MM.1S (cell line): ENCODE measurements at regions not wholly inside any gene's neighbourhood (a gene's known extent, or its start where the extent isn't known, plus 50 kb on each side); places are given as distances from the start of the nearest gene placed in this dataset.

Experiments used
- DNase-seq: peaks from one replicate; pipeline ENCODE4 v3.0.0-alpha.2; 2015
- H2AFZ ChIP-seq: fragments of 300-600 bp; sonication (generic); 2 replicates; pipeline ENCODE4 v1.6.0; 2016; ENCODE audit warnings: antibody characterized with exemption, low read length
- H3F3A ChIP-seq: fragments of 300-600 bp; sonication (generic); 2 replicates; pipeline ENCODE4 v1.6.1; 2016; ENCODE audit warnings: mild to moderate bottlenecking, antibody characterized with exemption, low read length, moderate library complexity, mixed read lengths; ENCODE audit not compliant: insufficient read depth
- H3K27ac ChIP-seq: fragments of 300-600 bp; sonication (generic); 2 replicates; pipeline ENCODE4 v1.5.1; 2016; ENCODE audit warnings: mild to moderate bottlenecking, low read length
- H3K27me3 ChIP-seq: fragments of 300-600 bp; sonication (generic); replicated peaks from 2 replicates; pipeline ENCODE4 v1.6.0; 2016; ENCODE audit warnings: low read length; ENCODE audit not compliant: insufficient read depth
- H3K36me3 ChIP-seq: fragments of 300-600 bp; sonication (generic); replicated peaks from 2 replicates; pipeline ENCODE4 v1.6.1; 2016; ENCODE audit warnings: mild to moderate bottlenecking, low read length, mixed read lengths; ENCODE audit not compliant: insufficient read depth
- H3K4me1 ChIP-seq: fragments of 300-600 bp; sonication (generic); 2 replicates; pipeline ENCODE4 v1.6.1; 2016; ENCODE audit warnings: low read length, mixed read lengths
- H3K4me2 ChIP-seq: fragments of 300-600 bp; sonication (generic); 2 replicates; pipeline ENCODE4 v1.6.0; 2016; ENCODE audit warnings: low read depth, low read length
- H3K4me3 ChIP-seq: fragments of 300-600 bp; sonication (generic); 2 replicates; pipeline ENCODE4 v1.5.1; 2016; ENCODE audit warnings: low read length, mixed read lengths
- H3K79me2 ChIP-seq: fragments of 300-600 bp; sonication (generic); 2 replicates; pipeline ENCODE4 v1.6.1; 2016; ENCODE audit warnings: mixed run types, low read length, mixed read lengths
- H3K9ac ChIP-seq: fragments of 300-600 bp; sonication (generic); 2 replicates; pipeline ENCODE4 v1.6.1; 2016; ENCODE audit warnings: low read length, mixed read lengths
- H3K9me2 ChIP-seq: fragments of 300-600 bp; sonication (generic); replicated peaks from 2 replicates; pipeline ENCODE4 v1.6.1; 2016; ENCODE audit warnings: mild to moderate bottlenecking, low read length, mixed read lengths; ENCODE audit not compliant: insufficient read depth
- H3K9me3 ChIP-seq: fragments of 300-600 bp; sonication (generic); replicated peaks from 2 replicates; pipeline ENCODE4 v1.6.1; 2016; ENCODE audit warnings: mild to moderate bottlenecking, low read length, mixed read lengths; ENCODE audit not compliant: insufficient read depth
- H4K20me1 ChIP-seq: fragments of 300-600 bp; sonication (generic); 2 replicates; pipeline ENCODE4 v1.6.1; 2016; ENCODE audit warnings: mild to moderate bottlenecking, low read length, moderate library complexity, mixed read lengths; ENCODE audit not compliant: insufficient read depth
- EZH2 ChIP-seq: fragments of 300-600 bp; sonication (generic); optimal IDR thresholded peaks from 2 replicates; pipeline ENCODE3; 2017; ENCODE audit warnings: low read depth, mild to moderate bottlenecking, antibody characterized with exemption, low read length, mixed read lengths
- EZH2phosphoT487 ChIP-seq: fragments of 300-600 bp; sonication (generic); IDR thresholded peaks from 2 replicates; pipeline ENCODE4 v1.6.1; 2018; ENCODE audit warnings: antibody characterized with exemption, low read length
- TF ChIP-seq, protein P1 (sequence below): fragments of 300-600 bp; sonication (generic); IDR thresholded peaks from 2 replicates; pipeline ENCODE4 v1.5.1; 2016; ENCODE audit warnings: antibody characterized with exemption, low read length, mixed read lengths

GRCh38 chr1:232872284-232872683, 67.1 kb downstream of the MAP10 start:
- Histone ChIP-seq H2AFZ (no peak overlapping the region), H3K4me3 (no peak overlapping the region), H3F3A (peaks cover 3% of the 10 kb centered on the region; the same call in 1 of the 2 replicates), H3K36me3 (no peaks in the 10 kb centered on the region), H3K9me2 (no peaks in the 10 kb centered on the region), H3K9me3 (no peaks in the 10 kb centered on the region), H3K4me2 (no peak overlapping the region), H3K27me3 (no peaks in the 10 kb centered on the region), H3K9ac (no peak overlapping the region), H3K27ac (no peak overlapping the region), H3K79me2 (no peaks in the 10 kb centered on the region), H3K4me1 (peaks cover 6% of the 10 kb centered on the region), H4K20me1 (no peaks in the 10 kb centered on the region)
- no peak for DNase-seq
- TF ChIP-seq EZH2phosphoT487 (no peak), EZH2 (no peak)
- TF ChIP-seq, protein P1, sequence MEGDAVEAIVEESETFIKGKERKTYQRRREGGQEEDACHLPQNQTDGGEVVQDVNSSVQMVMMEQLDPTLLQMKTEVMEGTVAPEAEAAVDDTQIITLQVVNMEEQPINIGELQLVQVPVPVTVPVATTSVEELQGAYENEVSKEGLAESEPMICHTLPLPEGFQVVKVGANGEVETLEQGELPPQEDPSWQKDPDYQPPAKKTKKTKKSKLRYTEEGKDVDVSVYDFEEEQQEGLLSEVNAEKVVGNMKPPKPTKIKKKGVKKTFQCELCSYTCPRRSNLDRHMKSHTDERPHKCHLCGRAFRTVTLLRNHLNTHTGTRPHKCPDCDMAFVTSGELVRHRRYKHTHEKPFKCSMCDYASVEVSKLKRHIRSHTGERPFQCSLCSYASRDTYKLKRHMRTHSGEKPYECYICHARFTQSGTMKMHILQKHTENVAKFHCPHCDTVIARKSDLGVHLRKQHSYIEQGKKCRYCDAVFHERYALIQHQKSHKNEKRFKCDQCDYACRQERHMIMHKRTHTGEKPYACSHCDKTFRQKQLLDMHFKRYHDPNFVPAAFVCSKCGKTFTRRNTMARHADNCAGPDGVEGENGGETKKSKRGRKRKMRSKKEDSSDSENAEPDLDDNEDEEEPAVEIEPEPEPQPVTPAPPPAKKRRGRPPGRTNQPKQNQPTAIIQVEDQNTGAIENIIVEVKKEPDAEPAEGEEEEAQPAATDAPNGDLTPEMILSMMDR = no peak

DNA sequence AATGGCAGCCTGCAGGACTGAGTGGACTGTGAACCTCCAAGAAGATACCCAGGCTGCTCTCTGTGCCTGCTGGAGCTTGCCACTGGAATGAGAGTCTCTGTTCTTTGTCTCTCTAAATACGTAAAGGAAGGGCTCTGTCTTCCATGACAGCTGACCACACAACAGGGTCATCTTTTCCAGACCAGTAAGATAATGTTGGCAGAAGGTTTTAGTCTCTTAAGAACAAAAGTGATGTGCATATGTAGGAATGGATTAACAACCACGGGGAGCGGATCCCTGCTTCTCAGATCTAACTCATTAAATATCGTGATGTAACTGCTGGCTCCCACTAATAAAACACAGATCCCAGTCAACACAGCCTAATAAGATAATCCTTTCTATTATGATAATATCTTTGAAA, 67.5 kb downstream of the MAP10 start:
- Histone ChIP-seq H3F3A (peaks cover 3% of the 10 kb centered on the region; the same call in 1 of the 2 replicates), H3K9me2 (no peaks in the 10 kb centered on the region), H3K9me3 (no peaks in the 10 kb centered on the region), H2AFZ (no peak overlapping the region), H3K4me2 (no peak overlapping the region), H3K79me2 (no peaks in the 10 kb centered on the region), H3K36me3 (no peaks in the 10 kb centered on the region), H3K27ac (no peak overlapping the region), H4K20me1 (no peaks in the 10 kb centered on the region), H3K27me3 (no peaks in the 10 kb centered on the region), H3K4me1 (peaks cover 9% of the 10 kb centered on the region), H3K4me3 (no peak overlapping the region), H3K9ac (no peak overlapping the region)
- no peak for TF ChIP-seq EZH2phosphoT487
- TF ChIP-seq EZH2 = no peak
- TF ChIP-seq, protein P1 = no peak
- DNase-seq = no peak

GRCh38 chr1:232873412-232873811, 68.2 kb downstream of the MAP10 start:
- Histone ChIP-seq H3F3A (peaks cover 3% of the 10 kb centered on the region; the same call in 1 of the 2 replicates), H3K4me1 (peaks cover 9% of the 10 kb centered on the region), H3K9ac (no peak overlapping the region), H3K36me3 (no peaks in the 10 kb centered on the region), H3K79me2 (no peaks in the 10 kb centered on the region), H4K20me1 (no peaks in the 10 kb centered on the region), H3K27me3 (no peaks in the 10 kb centered on the region), H3K27ac (no peak overlapping the region), H3K9me3 (no peaks in the 10 kb centered on the region), H3K4me3 (no peak overlapping the region), H3K4me2 (no peak overlapping the region), H2AFZ (no peak overlapping the region), H3K9me2 (no peaks in the 10 kb centered on the region)
- no peak for TF ChIP-seq EZH2phosphoT487
- no peak for TF ChIP-seq EZH2
- TF ChIP-seq, protein P1 = no peak
- no peak for DNase-seq
